ENCODE measurements at regions not wholly inside any gene's neighbourhood (a gene's known extent, or its start where the extent isn't known, plus 50 kb on each side); places are given as distances from the start of the nearest gene placed in this dataset.

- TF ChIP-seq POLR2A (IDR thresholded peaks at IDR 0.05) (no peak), CTCF (IDR thresholded peaks at IDR 0.05) (no peak)
These were observed 727.1 kb upstream of the TBX3 start for GRCh38 chr12:115411121-115411520.
